Cardiac septum (tissue), 1 donor: ENCODE measurements at regions not wholly inside any gene's neighbourhood (a gene's known extent, or its start where the extent isn't known, plus 50 kb on each side); places are given as distances from the start of the nearest gene placed in this dataset.
"Not testable (repeated sequence)": the region's sequence is repeated elsewhere in the genome, so short reads cannot be mapped to it uniquely, and the experiment has no call there.

ENCODE experiments used
- DNase-seq: peaks from one replicate; pipeline ENCODE4 v3.0.0-alpha.2; 2020; ENCODE audit warnings: low spot score
- intact Hi-C: fragments of 100-400 bp; cut with DNase I; formaldehyde crosslinking; loops from one replicate; pipeline ENCODE4 v1.14.0; 2022
- donor health status: DM: no; HTN: no; CAD: no.

GRCh38 chr5:175351126-175351525 is 92.9 kb downstream of the DRD1 start:
- no peak for DNase-seq
- intact Hi-C loops = no loop called here

GRCh38 chr5:175347931-175348330 is 96.1 kb downstream of the DRD1 start:
- no peak for DNase-seq
- intact Hi-C loops = no loop called here

GRCh38 chr5:175347027-175347426 is 97.0 kb downstream of the DRD1 start:
- intact Hi-C loops = no loop called here
- no peak for DNase-seq

GRCh38 chr5:175344331-175345195 is 99.4 kb downstream of the DRD1 start:
- intact Hi-C loops = no loop called here
- no peak for DNase-seq

GRCh38 chr5:175343308-175343707 is 100.7 kb downstream of the DRD1 start:
- DNase-seq = no peak
- intact Hi-C loops = no loop called here

- DNase-seq = no peak
- intact Hi-C loops = no loop called here
These were observed 103.8 kb downstream of the DRD1 start for GRCh38 chr5:175340180-175340579.

GRCh38 chr5:175337680-175338079 is 106.3 kb downstream of the DRD1 start:
- intact Hi-C loops = no loop called here
- DNase-seq = no peak

- intact Hi-C loops = no loop called here
- DNase-seq = no peak
These were observed 107.2 kb downstream of the DRD1 start for GRCh38 chr5:175336781-175337180.

GRCh38 chr5:175335691-175336090 is 108.3 kb downstream of the DRD1 start:
- no peak for DNase-seq
- intact Hi-C loops = no loop called here

- DNase-seq, intact Hi-C loops: not testable (repeated sequence)
These were observed 112.6 kb downstream of the DRD1 start for GRCh38 chr5:175331173-175332036.

- no peak for DNase-seq
- intact Hi-C loops = no loop called here
These were observed 114.0 kb downstream of the DRD1 start for GRCh38 chr5:175329976-175330375.

GRCh38 chr5:175328687-175329086 is 115.3 kb downstream of the DRD1 start:
- no peak for DNase-seq
- intact Hi-C loops = no loop called here

GRCh38 chr5:175328176-175328575 is 115.8 kb downstream of the DRD1 start:
- intact Hi-C loops = no loop called here
- no peak for DNase-seq

- no peak for DNase-seq
- intact Hi-C loops = no loop called here
These were observed 118.3 kb downstream of the DRD1 start for GRCh38 chr5:175325681-175326080.

GRCh38 chr5:175321927-175322532 is 122.0 kb downstream of the DRD1 start:
- no peak for DNase-seq
- intact Hi-C loops = no loop called here

GRCh38 chr5:175319199-175319598 is 124.8 kb downstream of the DRD1 start:
- intact Hi-C loops = no loop called here
- DNase-seq = no peak

GRCh38 chr5:175317872-175318271 is 126.1 kb downstream of the DRD1 start:
- intact Hi-C loops = no loop called here
- DNase-seq = no peak

- intact Hi-C loops = no loop called here
- no peak for DNase-seq
These were observed 134.7 kb downstream of the DRD1 start for GRCh38 chr5:175309218-175309810.

- intact Hi-C loops = no loop called here
- DNase-seq = no peak
These were observed 135.3 kb downstream of the DRD1 start for GRCh38 chr5:175308701-175309100.

- DNase-seq = no peak
- intact Hi-C loops = no loop called here
These were observed 137.6 kb downstream of the DRD1 start for GRCh38 chr5:175306381-175306780.
